ENCODE measurements at regions not wholly inside any gene's neighbourhood (a gene's known extent, or its start where the extent isn't known, plus 50 kb on each side); places are given as distances from the start of the nearest gene placed in this dataset.

DNA sequence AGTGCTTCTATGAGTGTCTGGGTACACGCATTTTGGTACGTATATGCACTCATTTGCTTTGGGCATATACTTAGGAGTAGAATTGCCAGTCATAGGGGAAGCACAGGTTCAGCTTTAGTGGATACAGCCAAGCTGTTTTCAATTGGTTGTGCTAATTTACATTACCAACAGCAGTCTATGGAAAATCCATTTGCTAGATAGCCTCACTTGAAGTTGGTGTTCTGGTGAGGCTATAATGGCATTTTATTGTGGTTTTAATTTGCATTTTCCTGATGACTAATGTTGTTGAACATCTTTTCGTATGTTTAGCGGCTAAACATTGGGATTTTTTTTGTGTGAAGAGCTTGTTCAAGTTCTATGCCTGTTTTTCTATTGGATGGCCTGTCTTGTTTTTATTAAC is 76.8 kb upstream of the ANKH start:
- TF ChIP-seq, protein P1, sequence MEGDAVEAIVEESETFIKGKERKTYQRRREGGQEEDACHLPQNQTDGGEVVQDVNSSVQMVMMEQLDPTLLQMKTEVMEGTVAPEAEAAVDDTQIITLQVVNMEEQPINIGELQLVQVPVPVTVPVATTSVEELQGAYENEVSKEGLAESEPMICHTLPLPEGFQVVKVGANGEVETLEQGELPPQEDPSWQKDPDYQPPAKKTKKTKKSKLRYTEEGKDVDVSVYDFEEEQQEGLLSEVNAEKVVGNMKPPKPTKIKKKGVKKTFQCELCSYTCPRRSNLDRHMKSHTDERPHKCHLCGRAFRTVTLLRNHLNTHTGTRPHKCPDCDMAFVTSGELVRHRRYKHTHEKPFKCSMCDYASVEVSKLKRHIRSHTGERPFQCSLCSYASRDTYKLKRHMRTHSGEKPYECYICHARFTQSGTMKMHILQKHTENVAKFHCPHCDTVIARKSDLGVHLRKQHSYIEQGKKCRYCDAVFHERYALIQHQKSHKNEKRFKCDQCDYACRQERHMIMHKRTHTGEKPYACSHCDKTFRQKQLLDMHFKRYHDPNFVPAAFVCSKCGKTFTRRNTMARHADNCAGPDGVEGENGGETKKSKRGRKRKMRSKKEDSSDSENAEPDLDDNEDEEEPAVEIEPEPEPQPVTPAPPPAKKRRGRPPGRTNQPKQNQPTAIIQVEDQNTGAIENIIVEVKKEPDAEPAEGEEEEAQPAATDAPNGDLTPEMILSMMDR (IDR thresholded peaks at IDR 0.05; ENCODE audit: low read depth, low read length, missing control alignments) = no peak
- in situ Hi-C loops (cut with HindIII; ENCODE audit: low sequenced_read_pairs) = no loop called here
- no peak overlapping the region for H3K4me3 ChIP-seq (ENCODE audit: low read depth, low read length)
- DNase-seq (ENCODE audit: low read depth) = peak; percentile 23

DNA sequence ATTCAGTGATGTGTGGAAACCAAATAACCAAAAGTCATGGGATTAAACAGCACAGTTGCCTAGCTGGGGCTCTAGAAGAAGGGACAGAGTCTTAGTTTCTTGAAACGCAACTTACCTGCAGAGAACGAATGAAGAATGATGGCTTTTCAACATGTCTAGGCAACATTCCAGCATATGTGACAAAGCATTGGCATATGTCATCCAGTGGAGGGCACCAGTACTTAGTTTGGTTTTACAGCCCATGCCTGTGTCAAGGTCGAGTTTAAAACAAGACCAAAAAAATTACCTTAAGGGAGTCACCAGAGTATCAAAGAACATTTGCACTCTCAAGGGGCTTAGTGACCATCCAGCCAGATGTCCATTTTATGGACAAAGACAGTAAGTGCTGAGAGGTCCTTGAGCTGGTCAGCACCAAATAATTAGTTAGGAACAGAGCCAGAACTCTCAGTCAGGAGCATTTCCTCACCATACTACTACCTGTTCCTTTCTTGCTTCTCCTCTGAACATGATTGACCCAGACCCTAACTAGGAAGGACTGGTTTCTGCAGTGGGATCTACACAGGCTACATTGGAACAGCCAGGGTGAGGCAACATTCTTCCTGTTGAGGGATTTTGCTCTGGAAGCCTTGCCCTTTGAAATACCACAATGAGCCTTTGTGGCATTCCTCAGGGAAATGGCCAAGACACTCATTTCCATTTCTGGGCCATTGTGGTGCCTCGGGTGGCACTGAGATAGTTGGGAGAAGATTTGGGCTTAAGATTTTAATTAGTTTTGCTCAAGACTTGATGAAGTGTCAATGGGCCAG is 75.4 kb upstream of the ANKH start:
- TF ChIP-seq, protein P1 (IDR thresholded peaks at IDR 0.05; ENCODE audit: low read depth, low read length, missing control alignments) = peak; percentile 16
- no peak overlapping the region for H3K4me3 ChIP-seq (ENCODE audit: low read depth, low read length)
- in situ Hi-C loops (cut with HindIII; ENCODE audit: low sequenced_read_pairs) = no loop called here
- no peak for DNase-seq (ENCODE audit: low read depth)

DNA sequence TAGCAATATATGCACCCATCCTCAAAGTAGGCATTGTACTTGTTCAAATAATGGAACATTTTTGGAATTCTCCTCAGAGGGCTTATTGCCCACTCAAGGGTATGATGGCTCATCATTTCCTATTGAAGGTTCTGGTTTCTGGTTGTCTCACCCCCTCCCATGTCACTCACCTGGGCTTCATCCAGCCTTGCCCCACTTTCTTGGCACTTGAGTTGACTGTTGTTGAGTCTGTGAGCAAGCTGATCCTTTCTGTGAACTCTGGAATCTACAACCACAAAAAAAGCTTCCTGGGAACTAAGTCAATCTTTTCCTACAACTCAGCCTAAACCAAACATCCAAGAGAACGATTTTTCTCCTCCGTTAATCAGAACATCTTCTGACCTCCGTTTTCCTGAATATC is 73.9 kb upstream of the ANKH start:
- in situ Hi-C loops (cut with HindIII; ENCODE audit: low sequenced_read_pairs) = no loop called here
- TF ChIP-seq, protein P1 (IDR thresholded peaks at IDR 0.05; ENCODE audit: low read depth, low read length, missing control alignments) = no peak
- no peak overlapping the region for H3K4me3 ChIP-seq (ENCODE audit: low read depth, low read length)
- DNase-seq (ENCODE audit: low read depth) = no peak

DNA sequence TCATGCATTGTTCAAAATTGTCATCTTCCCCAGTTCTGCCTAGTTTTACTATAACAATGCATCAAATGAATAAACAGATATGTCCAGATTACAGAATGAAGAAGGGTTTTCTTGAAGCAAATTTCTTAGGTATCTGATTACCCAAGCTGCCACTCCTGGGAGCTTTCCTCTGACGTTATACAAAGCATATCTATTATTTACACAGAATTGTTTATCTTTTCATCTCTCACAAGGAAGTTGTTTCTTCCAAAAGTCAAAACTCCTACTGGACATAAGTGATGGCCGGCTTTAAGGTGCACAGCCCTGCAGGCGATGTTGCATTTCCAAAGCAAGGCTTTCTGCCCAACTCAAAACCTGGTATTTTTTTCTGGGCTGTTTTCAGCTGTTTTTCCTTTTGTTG is 73.4 kb upstream of the ANKH start:
- in situ Hi-C loops (cut with HindIII; ENCODE audit: low sequenced_read_pairs) = no loop called here
- H3K4me3 ChIP-seq (ENCODE audit: low read depth, low read length) = no peak overlapping the region
- TF ChIP-seq, protein P1 (IDR thresholded peaks at IDR 0.05; ENCODE audit: low read depth, low read length, missing control alignments) = no peak
- DNase-seq (ENCODE audit: low read depth) = no peak

DNA sequence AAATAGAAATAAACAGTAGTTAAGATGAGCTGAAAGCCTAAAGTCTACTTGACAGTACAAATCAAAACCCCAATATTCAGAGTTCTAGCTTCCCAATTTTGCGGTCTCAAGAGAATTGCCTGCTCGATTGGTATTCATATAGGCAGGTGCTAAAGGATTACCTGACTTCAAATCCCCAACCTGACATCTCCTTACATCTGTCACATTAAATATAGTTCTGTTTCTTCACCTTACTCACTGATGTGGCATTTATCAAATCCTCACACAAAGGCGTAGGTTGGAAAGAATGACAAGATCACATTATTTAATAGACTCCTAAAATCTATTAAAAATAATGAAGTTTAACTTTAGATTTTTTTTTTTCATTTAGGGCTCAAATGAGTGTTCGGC is 72.8 kb upstream of the ANKH start:
- DNase-seq (ENCODE audit: low read depth) = no peak
- TF ChIP-seq, protein P1 (IDR thresholded peaks at IDR 0.05; ENCODE audit: low read depth, low read length, missing control alignments) = no peak
- in situ Hi-C loops (cut with HindIII; ENCODE audit: low sequenced_read_pairs) = no loop called here
- H3K4me3 ChIP-seq (ENCODE audit: low read depth, low read length) = no peak overlapping the region

DNA sequence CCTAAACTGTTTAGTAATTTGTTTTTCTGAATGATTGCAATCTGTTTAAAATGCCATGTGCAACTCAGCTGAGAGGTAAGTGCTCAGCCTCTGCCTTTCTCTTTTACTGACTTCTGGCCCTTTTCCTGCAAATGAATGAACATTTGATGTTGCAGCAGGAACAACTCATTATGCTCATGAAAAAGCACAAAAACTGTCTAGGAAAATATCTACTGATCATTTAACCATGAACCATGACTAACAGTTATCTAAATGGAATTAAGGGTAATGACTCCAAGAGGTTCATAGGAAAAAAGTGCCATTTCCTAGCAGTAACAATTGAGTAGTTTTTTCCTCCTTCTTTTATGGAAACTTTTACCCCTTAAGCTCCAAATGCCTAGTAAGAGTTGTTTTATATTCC is 70.6 kb upstream of the ANKH start:
- H3K4me3 ChIP-seq (ENCODE audit: low read depth, low read length) = no peak overlapping the region
- no peak for DNase-seq (ENCODE audit: low read depth)
- in situ Hi-C loops (cut with HindIII; ENCODE audit: low sequenced_read_pairs) = no loop called here
- TF ChIP-seq, protein P1 (IDR thresholded peaks at IDR 0.05; ENCODE audit: low read depth, low read length, missing control alignments) = no peak
